HG02840 (cell line): ENCODE measurements at regions not wholly inside any gene's neighbourhood (a gene's known extent, or its start where the extent isn't known, plus 50 kb on each side); places are given as distances from the start of the nearest gene placed in this dataset.
"Not testable (repeated sequence)": the region's sequence is repeated elsewhere in the genome, so short reads cannot be mapped to it uniquely, and the experiment has no call there.

Source experiments
- ATAC-seq: cut with Tn5 transposase; IDR thresholded peaks from one replicate; pipeline ENCODE4 v1.9.1; 2021; ENCODE audit warnings: mild to moderate bottlenecking, moderate library complexity, moderate number of reproducible peaks; ENCODE audit not compliant: unreplicated experiment, low FRiP score

- ATAC-seq, result no peak
These were observed 992.6 kb downstream of the PCDH9 start for GRCh38 chr13:66237411-66238062.

- ATAC-seq, result no peak
These were observed 996.0 kb downstream of the PCDH9 start for GRCh38 chr13:66234159-66234558.

GRCh38 chr13:66231958-66232357 is 998.2 kb downstream of the PCDH9 start:
- not testable (repeated sequence) for ATAC-seq

GRCh38 chr13:66225072-66225471 is 1005.1 kb downstream of the PCDH9 start:
- no peak for ATAC-seq

- ATAC-seq, result no peak
These were observed 1005.5 kb downstream of the PCDH9 start for GRCh38 chr13:66224663-66225062.

GRCh38 chr13:66222926-66223325 is 1007.2 kb downstream of the PCDH9 start:
- ATAC-seq, result no peak

- ATAC-seq, result no peak
These were observed 1008.0 kb downstream of the PCDH9 start for GRCh38 chr13:66222127-66222526.

- no peak for ATAC-seq
These were observed 1010.6 kb downstream of the PCDH9 start for GRCh38 chr13:66219506-66219905.

GRCh38 chr13:66218583-66218982 is 1011.6 kb downstream of the PCDH9 start:
- ATAC-seq, result no peak

GRCh38 chr13:66216728-66217127 is 1013.4 kb downstream of the PCDH9 start:
- no peak for ATAC-seq

GRCh38 chr13:66214467-66214866 is 1015.7 kb downstream of the PCDH9 start:
- ATAC-seq, result no peak

- ATAC-seq, result no peak
These were observed 1017.6 kb downstream of the PCDH9 start for GRCh38 chr13:66212511-66212910.

GRCh38 chr13:66210677-66211076 is 1019.5 kb downstream of the PCDH9 start:
- ATAC-seq, result no peak

- ATAC-seq, result no peak
These were observed 1021.5 kb downstream of the PCDH9 start for GRCh38 chr13:66208589-66208988.

- ATAC-seq, result no peak
These were observed 1022.5 kb downstream of the PCDH9 start for GRCh38 chr13:66207610-66208009.

- ATAC-seq, result no peak
These were observed 1024.3 kb downstream of the PCDH9 start for GRCh38 chr13:66205807-66206206.

- ATAC-seq, result no peak
These were observed 1029.6 kb downstream of the PCDH9 start for GRCh38 chr13:66200555-66200954.

- no peak for ATAC-seq
These were observed 1034.9 kb downstream of the PCDH9 start for GRCh38 chr13:66195238-66195637.

- no peak for ATAC-seq
These were observed 1040.2 kb downstream of the PCDH9 start for GRCh38 chr13:66189986-66190385.

GRCh38 chr13:66180836-66181235 is 1049.3 kb downstream of the PCDH9 start:
- no peak for ATAC-seq

- ATAC-seq, result no peak
These were observed 1058.2 kb downstream of the PCDH9 start for GRCh38 chr13:66171920-66172319.

- ATAC-seq, result no peak
These were observed 1067.7 kb downstream of the PCDH9 start for GRCh38 chr13:66162470-66162869.

- no peak for ATAC-seq
These were observed 1070.6 kb downstream of the PCDH9 start for GRCh38 chr13:66159511-66159910.
